8988T (cell line): ENCODE measurements at regions not wholly inside any gene's neighbourhood (a gene's known extent, or its start where the extent isn't known, plus 50 kb on each side); places are given as distances from the start of the nearest gene placed in this dataset.
"Not testable (repeated sequence)": the region's sequence is repeated elsewhere in the genome, so short reads cannot be mapped to it uniquely, and the experiment has no call there.

Experiments used
- DNase-seq: peaks from one replicate; pipeline ENCODE4 v3.0.0; 2011

- no peak for DNase-seq
Measured at GRCh38 chr13:44312834-44313551, 60.6 kb upstream of the SERP2 start.

GRCh38 chr13:44313674-44314073 is 60.0 kb upstream of the SERP2 start:
- DNase-seq, result no peak

GRCh38 chr13:44314160-44314559 is 59.5 kb upstream of the SERP2 start:
- not testable (repeated sequence) for DNase-seq

GRCh38 chr13:44317752-44318151 is 55.9 kb upstream of the SERP2 start:
- no peak for DNase-seq

- DNase-seq, result no peak
Measured at GRCh38 chr13:44318161-44318560, 55.5 kb upstream of the SERP2 start.

GRCh38 chr13:44320611-44321010 is 53.0 kb upstream of the SERP2 start:
- DNase-seq, result no peak

- DNase-seq, result no peak
Measured at GRCh38 chr13:44321961-44322360, 51.7 kb upstream of the SERP2 start.

- no peak for DNase-seq
Measured at GRCh38 chr13:44322928-44323327, 50.7 kb upstream of the SERP2 start.

- no peak for DNase-seq
Measured at GRCh38 chr13:44323754-44324153, 49.9 kb upstream of the SERP2 start.
